Left colon (tissue), 2 donors: ENCODE measurements at regions not wholly inside any gene's neighbourhood (a gene's known extent, or its start where the extent isn't known, plus 50 kb on each side); places are given as distances from the start of the nearest gene placed in this dataset.
"Not testable (repeated sequence)": the region's sequence is repeated elsewhere in the genome, so short reads cannot be mapped to it uniquely, and the experiment has no call there.

ENCODE experiments used
- ATAC-seq: fragments of 200-7000 bp; cut with Tn5 transposase; one replicate; pipeline ENCODE4 v1.9.1; 2020; ENCODE audit warnings: mild to moderate bottlenecking, moderate library complexity
- DNase-seq, 2 donors: peaks; one replicate each; pipeline ENCODE4 v3.0.0-alpha.2; 2020
- intact Hi-C, 2 donors: fragments of 100-400 bp; cut with DNase I in 1 of 2; cut with micrococcal nuclease in 1 of 2; formaldehyde crosslinking; loops; one replicate each; pipeline versions ENCODE4 v1.11.2 to v1.14.0; 2022; cut with DNase I, micrococcal nuclease
- donor health status: DM: no; HTN: no; CAD: no.
- donor health status: DM: yes; HTN: yes; CAD: no.

DNA sequence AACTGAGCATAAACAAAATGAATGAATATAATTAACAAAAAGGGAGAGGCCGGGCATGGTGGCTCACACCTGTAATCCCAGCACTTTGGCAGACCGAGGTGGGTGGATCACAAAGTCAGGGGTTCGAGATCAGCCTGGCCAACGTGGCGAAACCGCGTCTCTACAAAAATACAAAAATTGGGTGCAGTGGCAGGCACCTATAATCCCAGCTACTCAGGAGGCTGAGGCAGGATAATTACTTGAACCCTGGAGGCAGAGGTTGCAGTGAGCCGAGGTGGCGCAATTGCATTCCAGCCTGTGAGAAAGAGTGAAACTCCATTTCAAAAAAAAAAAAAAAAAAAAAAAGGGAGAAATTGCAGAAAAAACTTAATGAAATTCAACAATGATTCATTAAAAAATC lies 839.3 kb upstream of the CTNND2 start:
- intact Hi-C loops = no loop called here
- no peak for ATAC-seq
- DNase-seq = no peak

DNA sequence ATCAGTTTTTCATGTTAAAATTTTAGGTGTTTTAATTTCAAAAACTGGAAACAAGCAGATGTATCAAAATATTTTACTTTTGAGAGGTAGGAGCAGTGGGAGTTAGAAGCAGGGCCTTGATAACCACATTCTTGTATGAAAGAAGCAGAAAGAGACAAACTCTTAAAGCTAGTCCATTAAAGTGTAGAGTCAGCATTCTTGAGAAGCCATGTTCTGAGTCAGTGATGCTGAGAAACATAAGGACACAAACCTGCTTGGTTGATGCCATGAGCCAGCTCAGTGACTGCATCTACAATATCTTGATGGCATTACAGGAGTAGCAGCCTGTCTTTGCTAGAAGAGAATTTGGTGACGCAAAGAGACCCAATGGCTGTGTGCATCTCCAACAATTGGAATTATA lies 826.1 kb upstream of the CTNND2 start:
- intact Hi-C loops = no loop called here
- ATAC-seq (no peak), DNase-seq (no peak)

DNA sequence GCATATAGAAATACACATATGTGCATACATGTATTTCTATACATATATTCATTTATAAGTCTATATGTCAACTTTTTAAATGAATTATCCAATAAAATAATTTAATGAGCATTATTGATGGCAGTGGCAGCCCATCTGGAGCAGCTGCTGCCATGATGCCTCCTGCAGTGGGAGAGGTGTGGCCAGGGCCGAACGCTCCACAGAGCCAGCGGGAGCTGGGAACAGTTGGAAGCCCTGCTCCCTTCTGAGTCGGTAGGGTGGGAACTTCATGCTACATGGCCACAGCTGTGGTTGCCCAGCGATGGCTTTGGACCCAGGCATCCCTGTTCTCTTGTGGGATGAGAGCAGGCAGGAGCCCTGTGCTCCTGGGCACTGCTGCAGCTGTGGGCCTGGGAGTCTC lies 812.4 kb upstream of the CTNND2 start:
- no peak for DNase-seq
- intact Hi-C loops = no loop called here
- no peak for ATAC-seq

DNA sequence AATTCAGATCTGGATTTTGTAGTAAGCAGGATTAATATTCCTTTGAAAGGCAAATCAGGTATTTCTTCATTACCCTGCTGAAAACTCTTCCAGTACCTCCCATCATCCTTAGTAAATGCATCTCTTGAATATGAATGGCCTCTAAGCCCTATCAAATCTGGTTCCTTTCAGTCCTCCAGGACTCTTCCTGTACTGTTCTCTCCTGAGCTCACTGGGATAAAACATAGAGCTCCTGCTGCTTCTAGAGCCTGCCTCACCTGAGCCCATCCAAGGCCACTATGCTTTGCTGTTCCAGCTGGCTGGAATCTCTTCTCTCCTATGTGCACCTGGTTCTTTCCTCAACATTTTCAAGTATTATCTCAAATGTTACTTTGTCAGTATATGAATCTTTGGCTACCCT lies 803.3 kb upstream of the CTNND2 start:
- ATAC-seq = no peak
- no peak for DNase-seq
- intact Hi-C loops = no loop called here

DNA sequence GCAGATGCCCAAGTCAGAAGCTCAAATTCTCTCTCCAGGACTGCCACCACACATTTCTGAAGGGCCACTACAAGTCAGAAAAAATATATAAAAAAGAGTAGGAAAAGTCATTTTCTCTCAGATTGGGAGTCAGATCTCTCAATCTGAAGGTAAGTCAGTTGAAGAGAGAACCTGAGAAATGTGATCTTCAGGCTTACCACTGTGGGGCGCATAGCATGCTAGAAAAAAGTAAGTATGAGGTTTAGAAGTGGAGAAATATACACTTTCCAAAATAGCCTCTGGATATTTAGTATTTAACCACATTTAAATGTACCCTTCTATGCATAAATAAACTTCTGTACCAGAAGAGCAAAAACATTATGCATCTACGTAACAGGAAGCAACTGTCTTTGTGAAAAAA lies 800.7 kb upstream of the CTNND2 start:
- DNase-seq (no peak), ATAC-seq (no peak)
- intact Hi-C loops = no loop called here

DNA sequence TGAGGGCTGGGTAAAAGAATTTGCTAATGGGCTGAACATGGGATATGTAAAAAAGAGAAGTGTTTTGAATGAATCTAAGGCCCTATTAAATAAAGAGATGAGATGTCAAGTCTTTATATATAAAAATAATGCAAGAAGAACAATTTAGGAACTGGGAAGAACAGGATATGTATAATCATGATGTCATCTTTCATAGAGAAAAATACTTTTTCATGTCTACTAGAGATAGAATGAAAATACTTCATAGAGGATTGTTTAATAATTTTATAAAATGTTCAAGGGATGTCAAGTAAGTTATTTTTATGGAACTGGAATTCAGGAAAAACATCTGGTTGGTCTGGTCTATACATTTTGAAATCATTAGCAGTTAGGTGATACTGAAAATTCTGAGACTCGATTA lies 799.0 kb upstream of the CTNND2 start:
- no peak for ATAC-seq
- intact Hi-C loops = no loop called here
- no peak for DNase-seq

DNA sequence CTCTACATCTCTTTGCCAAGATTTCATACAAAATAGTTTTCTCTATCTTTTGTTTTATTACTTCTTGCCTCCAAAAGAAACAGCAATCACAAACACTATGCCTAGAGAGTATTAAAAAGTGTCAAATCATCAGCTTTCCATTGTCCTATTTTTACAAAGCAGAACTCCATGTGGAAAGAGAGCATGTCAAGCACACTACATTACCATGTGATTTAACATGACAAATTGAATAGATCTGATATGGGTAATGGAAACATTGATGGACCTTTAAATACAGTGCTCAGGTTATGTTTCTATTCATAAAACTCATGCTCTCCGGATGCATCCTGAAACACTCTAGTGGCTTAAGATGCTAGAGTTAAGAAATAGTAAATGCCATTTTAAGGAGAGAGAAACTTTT lies 791.4 kb upstream of the CTNND2 start:
- no peak for ATAC-seq
- intact Hi-C loops = no loop called here
- no peak for DNase-seq

DNA sequence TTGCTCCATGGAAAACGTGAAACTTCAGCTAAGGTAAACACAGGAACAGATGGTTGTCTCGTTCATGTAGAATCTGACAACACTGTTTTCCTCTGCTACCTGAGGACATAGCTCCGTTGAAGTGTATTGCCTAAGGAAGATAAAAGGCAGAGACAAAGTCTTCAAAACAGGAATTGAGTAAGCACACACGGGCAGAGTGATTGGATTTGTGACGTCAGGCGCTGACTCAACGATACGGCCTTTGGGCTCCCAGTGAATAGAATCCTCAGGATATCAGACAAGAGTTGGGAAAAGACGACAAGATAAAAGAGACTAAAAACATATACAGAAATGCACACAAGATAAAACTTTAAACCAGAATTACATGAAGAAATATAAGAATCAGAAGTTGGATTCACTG lies 787.1 kb upstream of the CTNND2 start:
- ATAC-seq = no peak

DNA sequence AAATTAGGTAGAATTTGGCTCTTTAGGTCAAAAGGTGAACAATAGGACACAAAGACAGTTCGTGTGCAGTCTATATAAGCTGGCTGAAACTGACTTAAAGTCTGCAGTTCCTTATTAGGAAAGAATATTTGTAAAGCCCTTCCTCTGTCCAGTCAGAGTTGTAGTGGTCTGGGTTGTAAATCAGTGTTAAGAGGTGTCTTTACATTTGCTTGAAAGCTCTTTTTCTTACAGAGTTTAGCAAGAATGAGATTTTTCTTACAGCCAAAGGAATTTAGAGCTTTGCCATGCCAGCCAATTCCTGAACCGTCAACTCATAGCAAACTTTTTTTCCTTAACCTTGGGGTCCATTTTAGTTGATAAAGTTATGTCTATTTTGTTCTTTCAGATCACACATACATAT lies 786.1 kb upstream of the CTNND2 start:
- no peak for ATAC-seq
- intact Hi-C loops = no loop called here
- no peak for DNase-seq

More for the DNA sequence above, 787.1 kb upstream of the CTNND2 start:
- intact Hi-C loops = no loop called here
- no peak for DNase-seq

DNA sequence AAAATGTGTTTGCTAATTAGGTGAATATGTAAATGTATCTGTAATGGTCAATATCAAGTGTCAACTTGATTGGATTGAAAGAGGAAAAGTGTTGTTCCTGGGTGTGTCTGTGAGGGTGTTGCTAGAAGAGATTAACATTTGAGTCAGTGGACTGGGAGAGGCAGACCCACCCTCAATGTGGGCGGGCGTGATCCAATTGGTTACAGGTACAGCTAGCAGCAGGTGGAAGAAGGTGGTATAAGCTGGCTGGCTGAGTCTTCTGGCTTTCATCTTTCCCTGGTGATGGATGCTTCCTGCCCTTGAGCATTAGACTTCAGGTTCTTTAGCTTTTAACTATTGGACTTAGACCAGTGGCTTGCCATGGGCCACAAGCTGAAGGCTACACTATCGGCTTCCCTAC lies 779.0 kb upstream of the CTNND2 start:
- ATAC-seq = no peak
- intact Hi-C loops = no loop called here
- no peak for DNase-seq

DNA sequence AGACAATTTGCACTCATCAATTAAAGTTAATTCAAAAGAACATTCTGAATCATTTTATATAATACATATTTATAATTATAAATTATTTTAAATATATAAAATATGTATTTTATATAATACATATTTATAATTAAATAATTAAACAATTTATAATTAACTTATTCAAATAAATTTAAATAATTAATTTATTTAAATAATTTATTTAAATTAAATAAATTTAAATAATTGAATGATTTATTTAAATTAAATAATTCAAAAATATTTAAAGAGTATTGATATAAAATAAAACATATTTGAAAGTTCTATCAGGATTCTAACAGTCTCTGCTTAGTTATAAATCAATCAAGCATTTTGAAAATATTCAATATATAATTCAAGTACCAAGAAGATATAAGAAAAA lies 775.5 kb upstream of the CTNND2 start:
- DNase-seq = no peak
- intact Hi-C loops = no loop called here
- no peak for ATAC-seq

DNA sequence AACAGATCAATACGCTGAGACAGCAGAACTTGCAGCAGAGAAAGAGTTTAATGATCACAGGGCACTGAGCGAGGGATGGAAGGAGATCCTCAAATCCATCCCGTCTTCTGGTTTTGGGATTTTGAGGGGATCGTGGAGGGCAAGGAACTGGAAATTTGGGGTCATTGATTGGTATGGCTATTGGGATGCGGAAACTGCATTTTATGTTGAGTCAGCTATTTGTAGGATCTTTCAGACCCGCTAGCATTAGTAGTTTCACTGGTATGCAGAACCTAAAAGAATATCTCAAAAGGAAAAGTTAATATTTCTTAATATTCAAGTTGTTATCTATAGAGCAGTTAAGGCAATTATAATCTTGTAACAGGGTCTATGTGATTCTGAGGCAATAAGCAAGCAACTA lies 771.7 kb upstream of the CTNND2 start:
- DNase-seq (no peak), ATAC-seq (no peak)
- intact Hi-C loops = no loop called here

DNA sequence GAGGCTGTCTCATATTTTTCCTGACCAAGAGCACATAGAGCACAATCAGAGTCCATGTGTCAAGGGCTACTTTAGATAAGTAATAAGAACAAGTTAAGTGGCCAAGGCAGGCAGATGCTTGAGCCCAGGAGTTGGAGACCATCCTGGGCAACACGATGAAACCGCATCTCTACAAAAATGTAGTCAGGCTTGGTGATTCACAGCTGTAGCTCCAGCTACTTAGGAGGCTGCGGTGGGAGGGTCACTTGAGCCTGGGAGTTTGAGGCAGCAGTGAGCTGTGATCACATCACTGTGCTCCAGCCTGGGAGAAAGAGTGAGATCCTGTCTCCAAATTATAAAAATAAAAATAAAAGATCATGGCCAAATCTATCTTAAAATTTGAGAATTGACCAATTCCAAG lies 767.9 kb upstream of the CTNND2 start:
- DNase-seq (no peak), ATAC-seq (no peak)
- intact Hi-C loops = no loop called here

DNA sequence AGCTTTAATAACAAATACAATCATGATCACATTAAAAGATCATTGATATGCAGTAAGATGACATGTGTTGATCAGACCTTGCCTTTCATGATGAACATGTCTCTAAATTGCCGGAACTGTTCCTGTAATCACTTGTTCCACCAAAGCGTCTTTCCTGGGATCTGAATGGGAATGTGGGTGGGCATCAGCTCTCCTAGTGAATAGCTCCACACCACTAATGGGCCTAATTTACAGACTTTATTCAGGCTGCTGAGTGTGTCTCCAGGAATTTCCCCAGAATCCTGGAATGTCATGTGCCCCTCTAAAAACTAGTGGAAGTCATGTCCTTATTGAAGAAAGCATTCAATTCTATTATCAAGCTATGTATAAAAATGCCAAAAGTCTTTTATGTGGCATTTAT lies 765.1 kb upstream of the CTNND2 start:
- no peak for DNase-seq
- no peak for ATAC-seq

DNA sequence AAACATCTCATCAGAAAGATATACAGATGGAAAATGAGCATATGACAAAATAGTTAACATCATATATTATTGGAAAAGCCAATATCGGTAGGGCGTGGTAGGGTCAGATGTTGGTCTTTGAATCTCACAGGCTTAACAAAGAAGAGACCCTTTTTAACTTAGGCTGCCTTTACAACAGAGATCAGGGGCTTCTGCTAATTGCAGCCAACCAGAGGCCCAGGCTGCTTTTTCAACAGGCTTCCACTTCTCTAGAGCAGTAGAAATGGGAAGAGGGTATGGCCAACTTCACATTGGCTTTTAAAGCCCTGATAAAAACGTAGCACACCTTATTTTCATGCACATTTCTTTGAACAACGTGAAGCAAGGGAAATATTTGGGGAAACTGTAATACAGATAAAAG lies 764.3 kb upstream of the CTNND2 start:
- intact Hi-C loops = no loop called here
- ATAC-seq (no peak), DNase-seq (no peak)

More for the DNA sequence above, 765.1 kb upstream of the CTNND2 start:
- intact Hi-C loops = no loop called here

DNA sequence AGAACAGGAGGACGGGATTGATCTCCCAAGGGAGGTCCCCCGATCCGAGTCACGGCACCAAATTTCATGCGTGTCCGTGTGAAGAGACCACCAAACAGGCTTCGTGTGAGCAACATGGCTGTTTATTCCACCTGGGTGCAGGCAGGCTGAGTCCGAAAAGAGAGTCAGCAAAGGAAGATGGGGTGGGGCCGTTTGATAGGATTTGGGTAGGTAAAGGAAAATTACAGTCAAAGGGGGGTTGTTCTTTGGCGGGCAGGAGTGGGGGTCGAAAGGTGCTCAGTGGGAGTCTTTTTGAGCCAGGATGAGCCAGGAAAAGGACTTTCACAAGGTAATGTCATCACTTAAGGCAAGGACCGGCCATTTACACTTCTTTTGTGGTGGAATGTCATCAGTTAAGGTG lies 763.6 kb upstream of the CTNND2 start:
- intact Hi-C loops, ATAC-seq, DNase-seq: not testable (repeated sequence)

DNA sequence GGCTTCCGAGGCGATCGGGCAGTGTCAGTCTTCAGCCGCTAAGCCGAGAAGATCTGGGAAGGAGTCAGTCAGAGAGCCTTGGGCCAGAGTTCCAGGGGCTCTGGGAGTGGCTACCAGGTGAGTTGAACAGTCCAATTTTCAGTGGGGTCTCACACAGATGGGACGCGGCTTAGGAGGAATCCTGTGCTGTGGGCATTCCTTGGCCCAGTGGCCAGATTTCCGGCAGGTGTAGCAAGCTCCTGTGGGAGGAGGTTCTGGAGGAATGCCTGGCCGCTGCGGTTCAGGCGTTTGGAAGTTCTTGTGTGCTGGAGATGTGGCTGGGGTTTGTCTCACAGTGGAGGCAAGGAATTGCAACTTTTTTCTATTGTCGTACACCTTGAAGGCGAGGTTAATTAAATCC lies 761.5 kb upstream of the CTNND2 start:
- ATAC-seq, intact Hi-C loops, DNase-seq: not testable (repeated sequence)

DNA sequence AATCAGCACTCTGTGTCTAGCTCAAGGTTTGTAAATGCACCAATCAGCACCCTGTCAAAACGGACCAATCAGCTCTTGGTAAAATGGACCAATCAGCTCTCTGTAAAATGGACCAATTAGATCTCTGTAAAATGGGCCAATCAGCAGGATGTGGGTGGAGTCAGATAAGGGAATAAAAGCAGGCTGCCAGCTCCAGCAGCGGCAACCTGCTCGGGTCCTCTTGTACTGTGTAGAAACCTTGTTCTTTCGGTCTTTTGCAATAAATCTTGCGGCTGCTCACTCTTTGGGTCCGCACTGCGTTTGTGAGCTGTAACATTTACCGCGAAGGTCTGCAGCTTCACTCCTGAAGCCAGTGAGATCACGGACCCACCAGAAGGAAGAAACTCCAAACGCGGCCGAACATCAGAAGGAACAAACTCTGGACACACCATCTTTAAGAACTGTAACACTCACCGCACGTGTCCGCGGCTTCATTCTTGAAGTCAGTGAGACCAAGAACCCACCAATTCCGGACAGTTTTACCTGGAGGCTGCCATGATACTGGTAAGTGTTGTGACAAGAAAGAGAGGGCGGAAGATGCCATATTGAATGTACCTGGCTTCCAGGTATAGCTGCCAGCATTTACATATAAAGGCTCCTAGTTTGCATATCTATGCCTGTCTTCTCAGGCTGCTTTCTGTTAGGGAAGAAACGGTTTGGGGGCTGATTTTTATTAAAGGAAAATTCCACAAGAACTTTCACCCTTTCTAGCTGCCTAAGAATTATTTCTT lies 758.5 kb upstream of the CTNND2 start:
- intact Hi-C loops = no loop called here
- no peak for DNase-seq
- ATAC-seq = no peak

DNA sequence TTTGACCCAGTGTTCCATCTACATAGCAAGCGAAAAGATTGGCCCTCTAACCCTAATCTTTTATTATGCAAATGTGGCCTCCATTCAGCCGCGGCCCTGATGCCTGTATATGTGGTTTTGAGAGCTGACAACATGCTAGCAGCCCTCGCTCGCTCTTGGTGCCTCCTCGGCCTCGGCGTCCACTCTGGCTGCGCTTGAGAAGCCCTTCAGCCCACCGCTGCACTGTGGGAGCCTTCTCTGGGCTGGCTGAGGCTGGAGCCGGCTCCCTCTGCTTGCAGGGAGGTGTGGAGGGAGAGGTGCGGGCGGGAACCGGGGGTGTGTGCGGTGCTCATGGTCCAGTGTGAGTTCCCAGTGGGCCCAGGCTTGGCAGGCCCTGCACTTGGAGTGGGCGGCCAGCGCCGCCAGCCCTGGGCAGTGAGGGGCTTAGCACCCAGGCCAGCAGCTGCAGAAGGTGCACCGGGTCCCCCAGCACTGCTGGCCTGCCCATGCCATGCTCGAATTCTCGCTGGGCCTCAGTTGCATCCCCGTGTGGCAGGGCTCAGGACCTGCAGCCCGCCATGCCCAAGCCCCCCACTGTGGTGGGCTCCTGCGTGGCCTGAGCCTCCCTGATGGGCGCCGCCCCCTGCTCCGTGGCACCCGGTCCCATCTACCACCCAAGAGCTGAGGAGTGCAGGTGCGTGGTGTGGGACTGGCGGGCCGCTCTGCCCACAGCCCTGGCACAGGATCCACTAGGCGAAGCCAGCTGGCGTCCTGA lies 757.5 kb upstream of the CTNND2 start:
- ATAC-seq (no peak), DNase-seq (no peak)
- intact Hi-C loops = no loop called here

DNA sequence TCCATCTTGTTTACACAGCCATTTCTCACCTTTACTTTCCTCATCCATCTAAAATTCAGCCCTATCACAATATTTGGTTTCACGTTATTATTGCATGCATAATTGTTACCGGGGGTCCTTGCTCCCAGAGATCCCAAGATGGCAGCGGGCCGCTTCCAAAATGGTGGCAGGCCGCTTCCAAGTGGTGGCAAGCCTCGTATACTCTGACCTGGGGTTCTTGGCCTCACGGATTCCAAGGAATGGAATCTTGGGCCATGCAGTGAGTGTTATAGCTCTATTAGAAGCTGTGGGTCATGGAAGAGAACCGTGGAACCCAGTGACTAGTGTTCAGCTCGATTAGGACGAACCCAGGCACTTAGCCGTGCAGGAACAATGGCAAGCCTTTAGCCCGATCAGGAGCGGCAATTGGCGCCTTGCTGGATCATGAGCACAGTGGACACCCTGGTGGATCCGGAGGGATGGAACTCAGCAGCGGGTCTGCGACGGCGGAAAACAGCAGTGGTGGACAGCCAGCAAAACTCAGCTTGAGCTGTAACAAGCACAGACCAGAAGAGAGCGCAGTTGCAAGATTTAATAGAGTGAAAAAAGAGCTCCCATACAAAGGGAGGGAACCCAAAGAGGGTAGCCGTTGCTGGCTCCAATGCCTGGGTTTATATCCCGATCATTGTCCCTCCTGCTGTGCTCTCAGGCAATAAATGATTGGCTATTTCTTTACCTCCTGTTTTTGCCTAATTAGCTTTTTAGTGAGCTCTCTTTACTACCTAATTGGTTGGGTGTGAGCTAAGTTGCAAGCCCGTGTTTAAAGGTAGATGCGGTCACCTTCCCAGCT lies 756.2 kb upstream of the CTNND2 start:
- DNase-seq, intact Hi-C loops, ATAC-seq: not testable (repeated sequence)
